DND-41 (cell line): ENCODE measurements at regions not wholly inside any gene's neighbourhood (a gene's known extent, or its start where the extent isn't known, plus 50 kb on each side); places are given as distances from the start of the nearest gene placed in this dataset.

Source experiments
- ATAC-seq: fragments of 200-7000 bp; cut with Tn5 transposase; 3 replicates; pipeline ENCODE4 v1.9.1; 2021; ENCODE audit warnings: low read depth; ENCODE audit not compliant: insufficient read depth
- DNase-seq: peaks from one replicate; pipeline ENCODE4 v3.0.0-alpha.2; 2020
- H2AFZ ChIP-seq: 2 replicates; pipeline ENCODE4 v1.6.0; 2012; ENCODE audit warnings: low read depth, low read length
- H3K27ac ChIP-seq: 2 replicates; pipeline ENCODE4 v1.5.1; 2012; ENCODE audit warnings: low read length, inconsistent platforms
- H3K27me3 ChIP-seq: fragments of 200-600 bp; sonication (generic); 2 replicates; pipeline ENCODE4 v1.6.0; 2012; ENCODE audit warnings: low read length, mild to moderate bottlenecking, inconsistent platforms; ENCODE audit not compliant: insufficient read depth, poor library complexity
- H3K36me3 ChIP-seq: 2 replicates; pipeline ENCODE4 v1.5.1; 2012; ENCODE audit warnings: low read length, inconsistent platforms; ENCODE audit not compliant: insufficient read depth
- H3K4me1 ChIP-seq: 2 replicates; pipeline ENCODE4 v1.5.1; 2012; ENCODE audit warnings: mild to moderate bottlenecking, low read length; ENCODE audit not compliant: insufficient read depth
- H3K4me2 ChIP-seq: 2 replicates; pipeline ENCODE4 v1.6.0; 2012; ENCODE audit warnings: mild to moderate bottlenecking, moderate library complexity, low read length, inconsistent platforms; ENCODE audit not compliant: insufficient read depth
- H3K4me3 ChIP-seq, 2 experiments: fragments of 200-600 bp in 1 of 2; shearing (Covaris generic) in 1 of 2; 2 replicates each; pipeline ENCODE4 v1.5.1; 2012 to 2016; ENCODE audit warnings: inconsistent platforms in 2 of 2, low read length in 2 of 2, mild to moderate bottlenecking in 2 of 2, low read depth in 1 of 2, moderate library complexity in 1 of 2
- H3K79me2 ChIP-seq: 2 replicates; pipeline ENCODE4 v1.6.0; 2012; ENCODE audit warnings: low read length, inconsistent platforms; ENCODE audit not compliant: insufficient read depth
- H3K9ac ChIP-seq: 2 replicates; pipeline ENCODE4 v1.6.0; 2012; ENCODE audit warnings: low read depth, mild to moderate bottlenecking, inconsistent platforms, low read length, moderate library complexity
- H3K9me3 ChIP-seq: 2 replicates; pipeline ENCODE4 v1.5.1; 2012; ENCODE audit warnings: low read length, moderate library complexity, mild to moderate bottlenecking, inconsistent platforms; ENCODE audit not compliant: insufficient read depth, severe bottlenecking
- H4K20me1 ChIP-seq: 2 replicates; pipeline ENCODE4 v1.6.0; 2012; ENCODE audit warnings: low read length; ENCODE audit not compliant: insufficient read depth
- CTCF ChIP-seq: IDR thresholded peaks from 2 replicates; pipeline ENCODE4 v1.5.1; 2012; ENCODE audit warnings: borderline replicate concordance, low read length, moderate library complexity, mild to moderate bottlenecking; ENCODE audit not compliant: poor library complexity, severe bottlenecking; ENCODE audit errors: extremely low read depth
- EZH2 ChIP-seq: IDR thresholded peaks from 3 replicates; pipeline ENCODE4 v1.6.1; 2012; ENCODE audit warnings: borderline replicate concordance, low read depth, mild to moderate bottlenecking, moderate library complexity, low read length, inconsistent platforms; ENCODE audit not compliant: severe bottlenecking

- H3K27ac ChIP-seq, result no peak overlapping the region
- no peak for DNase-seq
- no peaks in the 10 kb centered on the region for H4K20me1 ChIP-seq
- no peak overlapping the region for H3K4me2 ChIP-seq
- no peaks in the 10 kb centered on the region for H3K36me3 ChIP-seq
- H3K27me3 ChIP-seq, result no peaks in the 10 kb centered on the region
- no peaks in the 10 kb centered on the region for H3K4me1 ChIP-seq
- H3K9me3 ChIP-seq, result no peaks in the 10 kb centered on the region
- no peaks in the 10 kb centered on the region for H3K79me2 ChIP-seq
- ATAC-seq, result no peak
- no peak overlapping the region for H3K9ac ChIP-seq
- no peak for TF ChIP-seq EZH2
- TF ChIP-seq CTCF, result no peak
- H3K4me3 ChIP-seq, result no peak overlapping the region
- no peak overlapping the region for H2AFZ ChIP-seq
These were observed 261.2 kb downstream of the CBLL2 start for GRCh38 chrX:22533898-22534297.

DNA sequence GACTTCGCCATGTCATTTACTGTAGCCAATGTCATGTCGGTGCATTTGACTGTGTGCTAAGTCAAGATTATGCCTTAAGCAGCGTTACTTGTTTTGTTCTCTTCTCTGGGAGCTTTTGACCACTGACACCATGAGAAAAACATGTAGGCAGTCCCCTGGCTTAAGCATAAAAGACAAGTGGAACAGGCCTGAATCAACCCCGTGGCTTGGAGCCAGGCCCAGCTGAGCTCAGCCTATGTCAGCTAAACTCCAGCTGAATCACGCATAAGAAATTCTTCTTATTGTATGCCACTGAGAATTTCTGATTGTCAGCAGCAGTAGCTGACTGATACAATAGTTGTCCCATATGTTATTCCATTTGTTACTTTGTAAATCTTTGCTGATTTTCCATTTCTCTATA is 261.9 kb downstream of the CBLL2 start:
- Histone ChIP-seq H3K9me3 (no peaks in the 10 kb centered on the region), H3K9ac (no peak overlapping the region), H3K27me3 (no peaks in the 10 kb centered on the region), H4K20me1 (no peaks in the 10 kb centered on the region), H3K4me2 (no peak overlapping the region), H3K36me3 (no peaks in the 10 kb centered on the region), H3K27ac (no peak overlapping the region), H3K4me1 (no peaks in the 10 kb centered on the region), H2AFZ (no peak overlapping the region), H3K79me2 (no peaks in the 10 kb centered on the region), H3K4me3 (no peak overlapping the region)
- no peak for ATAC-seq
- DNase-seq, result no peak
- TF ChIP-seq CTCF (no peak), EZH2 (no peak)

GRCh38 chrX:22536746-22537304 is 264.1 kb downstream of the CBLL2 start:
- no peak for ATAC-seq
- no peaks in the 10 kb centered on the region for H3K9me3 ChIP-seq
- H3K36me3 ChIP-seq, result no peaks in the 10 kb centered on the region
- no peak overlapping the region for H3K9ac ChIP-seq
- no peaks in the 10 kb centered on the region for H3K79me2 ChIP-seq
- H3K4me3 ChIP-seq, result no peak overlapping the region
- H4K20me1 ChIP-seq, result no peaks in the 10 kb centered on the region
- TF ChIP-seq CTCF (no peak), EZH2 (no peak)
- H2AFZ ChIP-seq, result no peak overlapping the region
- no peak overlapping the region for H3K27ac ChIP-seq
- no peaks in the 10 kb centered on the region for H3K4me1 ChIP-seq
- H3K4me2 ChIP-seq, result no peak overlapping the region
- no peak for DNase-seq
- no peaks in the 10 kb centered on the region for H3K27me3 ChIP-seq

- H3K4me2 ChIP-seq, result no peak overlapping the region
- no peaks in the 10 kb centered on the region for H3K36me3 ChIP-seq
- H3K27me3 ChIP-seq, result no peaks in the 10 kb centered on the region
- no peak for ATAC-seq
- H2AFZ ChIP-seq, result no peak overlapping the region
- H3K79me2 ChIP-seq, result no peaks in the 10 kb centered on the region
- no peak overlapping the region for H3K9ac ChIP-seq
- H3K27ac ChIP-seq, result no peak overlapping the region
- TF ChIP-seq EZH2, result no peak
- no peak for DNase-seq
- no peaks in the 10 kb centered on the region for H3K9me3 ChIP-seq
- H3K4me3 ChIP-seq, result no peak overlapping the region
- H4K20me1 ChIP-seq, result no peaks in the 10 kb centered on the region
- H3K4me1 ChIP-seq, result no peaks in the 10 kb centered on the region
These were observed 265.9 kb downstream of the CBLL2 start for GRCh38 chrX:22538580-22538979.
